GM19239 (cell line): ENCODE measurements at regions not wholly inside any gene's neighbourhood (a gene's known extent, or its start where the extent isn't known, plus 50 kb on each side); places are given as distances from the start of the nearest gene placed in this dataset.
A peak's percentile ranks its signal among the peaks of the same experiment; 100 is the strongest.
"Not testable (repeated sequence)": the region's sequence is repeated elsewhere in the genome, so short reads cannot be mapped to it uniquely, and the experiment has no call there.

Source experiments
- DNase-seq: peaks from one replicate; pipeline ENCODE4 v3.0.0; 2011; ENCODE audit warnings: low spot score; ENCODE audit not compliant: insufficient read length
- FAIRE-seq: peaks from 2 replicates; lab custom pipeline; 2011; peaks lifted over from hg19 to GRCh38; lab: Jason Lieb, UNC

DNA sequence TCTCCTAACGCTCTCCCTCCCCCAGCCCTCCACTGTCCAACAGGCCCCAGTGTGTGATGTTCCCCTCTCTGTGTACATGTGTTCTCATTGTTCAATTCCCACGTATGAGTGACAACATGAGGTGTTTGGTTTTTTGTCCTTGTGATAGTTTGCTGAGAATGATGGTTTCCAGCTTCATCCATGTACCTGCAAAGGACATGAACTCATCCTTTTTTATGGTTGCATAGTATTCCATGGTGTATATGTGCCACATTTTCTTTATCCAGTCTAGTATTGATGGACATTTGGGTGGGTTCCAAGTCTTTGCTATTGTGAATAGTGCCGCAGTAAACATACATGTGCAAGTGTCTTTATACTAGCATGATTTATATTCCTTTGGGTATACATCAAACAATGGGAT is 347.4 kb downstream of the MAGEE1 start:
- FAIRE-seq, result not testable (repeated sequence)

DNA sequence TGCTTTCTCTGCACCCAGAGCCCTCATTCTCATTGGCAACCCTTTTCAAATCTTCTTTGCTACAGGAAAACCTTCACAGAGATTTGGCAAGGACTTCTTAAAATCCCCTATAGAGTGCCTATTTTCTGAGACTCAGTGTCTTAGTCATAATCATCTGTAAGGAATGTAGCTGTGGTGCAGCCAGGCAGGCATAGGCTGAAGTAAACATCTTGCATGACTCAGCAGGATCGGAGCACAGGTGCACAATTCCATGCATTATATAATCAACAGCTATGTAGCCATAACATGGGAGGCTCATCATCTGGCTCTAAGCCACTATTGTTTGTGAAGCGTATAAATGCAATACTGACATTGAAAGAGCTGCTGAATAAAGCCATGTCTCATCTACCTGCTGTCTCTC is 368.8 kb downstream of the MAGEE1 start:
- no peak for DNase-seq
- no peak for FAIRE-seq

More for the DNA sequence above, 347.4 kb downstream of the MAGEE1 start:
- not testable (repeated sequence) for DNase-seq

DNA sequence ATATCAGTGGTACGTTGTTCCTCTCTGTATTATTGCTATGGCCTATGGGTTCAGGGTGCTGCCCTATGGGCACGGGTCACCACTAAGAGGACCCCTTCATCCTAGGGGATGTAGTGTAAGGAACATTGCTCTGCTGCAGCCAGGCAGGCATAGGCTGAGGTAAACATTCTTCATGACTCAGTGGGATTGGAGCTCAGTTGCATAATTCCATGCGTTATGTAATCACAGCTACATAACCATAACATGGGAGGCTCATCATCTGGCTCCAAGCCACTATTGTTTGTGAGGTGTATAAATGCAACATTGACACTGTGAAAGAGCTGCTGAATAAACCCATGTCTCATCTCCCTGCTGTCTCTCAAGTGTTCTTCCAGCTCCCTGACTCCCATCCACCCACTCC is 375.2 kb downstream of the MAGEE1 start:
- FAIRE-seq, result no peak
- DNase-seq, result no peak

DNA sequence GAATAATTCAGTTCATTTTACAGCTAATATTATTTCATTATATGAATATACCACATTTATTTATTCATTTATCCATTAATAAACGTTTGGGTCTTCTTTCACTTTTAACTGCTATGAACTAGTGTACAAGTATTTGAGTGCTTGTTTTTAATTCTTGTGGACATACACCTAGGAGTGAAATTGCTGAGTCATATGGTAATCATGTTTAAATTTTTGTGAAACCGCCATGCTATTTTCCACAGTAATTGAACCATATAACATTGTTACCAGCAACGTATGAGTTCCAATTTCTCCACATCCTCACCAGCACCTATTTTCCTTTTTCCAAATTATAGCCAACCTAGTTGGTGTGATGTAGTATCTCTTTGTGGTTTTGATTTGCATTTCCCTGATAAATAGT is 388.2 kb downstream of the MAGEE1 start:
- DNase-seq (no peak), FAIRE-seq (no peak)

DNA sequence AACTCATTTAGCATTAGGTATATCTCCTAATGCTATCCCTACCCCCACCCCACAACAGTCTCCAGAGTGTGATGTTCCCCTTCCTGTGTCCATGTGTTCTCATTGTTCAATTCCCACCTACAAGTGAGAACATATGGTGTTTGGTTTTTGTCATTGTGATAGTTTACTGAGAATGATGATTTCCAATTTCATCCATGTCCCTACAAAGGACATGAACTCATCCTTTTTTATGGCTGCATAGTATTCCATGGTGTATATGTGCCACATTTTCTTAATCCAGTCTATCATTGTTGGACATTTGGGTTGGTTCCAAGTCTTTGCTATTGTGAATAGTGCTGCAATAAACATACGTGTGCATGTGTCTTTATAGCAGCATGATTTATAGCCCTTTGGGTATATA is 389.8 kb downstream of the MAGEE1 start:
- not testable (repeated sequence) for FAIRE-seq, DNase-seq

DNA sequence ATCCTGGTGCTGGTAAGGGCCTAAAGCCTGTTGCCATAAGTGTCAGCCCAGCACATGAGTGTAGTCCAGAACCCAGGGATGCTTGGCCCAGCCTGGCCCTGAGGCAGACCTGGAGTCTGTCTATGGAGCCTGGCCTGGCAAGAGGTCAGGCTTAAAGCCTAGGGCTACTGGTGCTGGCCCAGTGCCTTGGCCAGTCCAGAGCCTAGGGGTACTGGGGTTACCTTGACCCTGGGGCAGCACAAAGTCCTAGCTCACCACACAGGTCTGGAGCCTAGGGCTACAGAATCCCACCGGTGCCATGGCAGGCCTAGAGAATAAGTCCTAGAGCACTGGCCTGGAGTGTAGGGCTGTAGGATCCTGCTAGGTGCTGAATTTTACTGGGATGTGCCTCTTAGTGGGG is 393.8 kb downstream of the MAGEE1 start:
- DNase-seq (no peak), FAIRE-seq (no peak)

DNA sequence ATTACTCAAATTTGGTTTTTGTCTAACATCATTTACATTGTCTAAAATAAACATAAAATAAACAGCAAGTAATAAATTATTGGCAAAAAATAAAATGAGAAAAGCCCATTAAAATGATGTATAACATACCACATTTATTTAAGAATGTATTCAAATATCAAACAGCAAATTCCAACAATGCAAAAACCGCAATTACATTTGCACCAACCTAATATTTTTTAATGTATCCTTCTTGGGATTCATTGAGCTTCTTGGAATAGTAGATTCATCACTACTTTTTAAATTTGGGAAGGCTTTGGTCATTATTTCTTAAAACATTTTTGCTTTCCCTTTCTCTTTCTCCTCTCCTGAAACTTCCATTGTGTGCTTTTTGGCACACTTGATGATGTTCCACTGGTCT is 400.2 kb downstream of the MAGEE1 start:
- FAIRE-seq, result no peak

DNA sequence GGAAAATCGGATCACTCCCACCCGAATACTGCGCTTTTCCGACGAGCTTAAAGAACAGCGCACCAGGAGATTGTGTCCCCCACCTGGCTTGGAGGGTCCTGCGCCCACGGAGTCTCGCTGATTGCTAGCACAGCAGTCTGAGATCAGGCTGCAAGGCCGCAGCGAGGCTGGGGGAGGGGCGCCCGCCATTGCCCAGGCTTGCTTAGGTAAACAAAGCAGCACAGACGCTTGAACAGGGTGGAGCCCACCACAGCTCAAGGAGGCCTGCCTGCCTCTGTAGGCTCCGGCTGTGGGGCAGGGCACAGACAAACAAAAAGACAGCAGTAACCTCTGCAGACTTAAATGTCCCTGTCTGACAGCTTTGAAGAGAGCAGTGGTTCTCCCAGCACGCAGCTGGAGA is 413.4 kb downstream of the MAGEE1 start:
- not testable (repeated sequence) for FAIRE-seq, DNase-seq

More for the DNA sequence above, 400.2 kb downstream of the MAGEE1 start:
- no peak for DNase-seq

DNA sequence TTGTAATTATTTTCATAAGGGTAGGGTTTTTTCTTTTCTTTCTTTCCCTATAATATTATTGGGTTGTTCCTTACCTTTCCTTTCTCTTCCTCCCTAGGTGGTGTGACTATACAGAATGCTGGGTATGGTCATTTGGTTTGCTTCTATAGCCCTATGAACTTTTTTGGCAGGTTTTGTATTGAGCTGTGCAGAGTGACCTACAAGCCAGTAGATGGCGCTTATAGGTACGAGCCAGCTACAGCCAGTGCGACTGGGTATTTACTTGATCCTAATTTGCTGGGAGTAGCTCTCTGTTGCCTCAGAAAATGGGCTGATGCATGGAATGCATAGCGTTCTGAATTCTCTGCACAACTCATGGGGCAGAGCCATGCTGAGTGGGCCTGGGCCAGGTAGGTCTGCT is 423.3 kb downstream of the MAGEE1 start:
- FAIRE-seq (no peak), DNase-seq (no peak)

DNA sequence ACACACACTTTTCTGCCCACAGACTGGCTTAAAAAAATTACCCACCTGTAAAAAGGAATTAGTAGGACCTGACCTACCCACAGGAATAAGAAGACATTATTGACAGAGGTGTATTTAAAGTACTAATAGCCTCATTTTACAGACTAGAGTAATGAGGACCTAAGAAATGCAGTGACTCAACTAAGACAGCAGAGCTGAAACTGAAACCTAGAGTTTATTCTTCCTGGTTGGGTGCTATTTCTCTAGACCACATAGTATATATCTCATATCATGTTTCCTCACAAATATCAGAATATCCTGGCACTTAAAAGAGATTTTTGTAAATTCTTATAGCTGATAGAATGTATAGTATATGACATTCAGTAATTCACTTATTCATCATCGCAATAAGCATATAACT is 435.0 kb downstream of the MAGEE1 start:
- no peak for FAIRE-seq
- DNase-seq, result no peak

DNA sequence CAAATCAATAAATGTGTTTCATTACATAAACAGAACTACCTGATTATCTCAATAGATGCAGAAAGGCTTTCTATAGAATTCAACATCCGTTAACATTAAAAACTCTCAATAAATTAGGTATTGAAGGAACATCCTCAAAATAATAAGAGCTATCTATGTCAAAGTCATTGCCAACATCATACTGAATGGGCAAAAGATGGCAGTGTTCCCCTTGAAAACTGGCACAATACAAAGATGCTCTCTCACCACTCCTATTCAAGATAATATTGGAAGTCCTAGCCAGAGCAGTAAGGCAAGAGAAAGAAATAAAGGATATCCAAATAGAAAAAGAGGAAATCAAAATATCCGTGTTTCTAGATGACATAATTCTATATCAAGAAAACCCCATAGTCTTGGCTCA is 466.4 kb downstream of the MAGEE1 start:
- DNase-seq, result no peak

DNA sequence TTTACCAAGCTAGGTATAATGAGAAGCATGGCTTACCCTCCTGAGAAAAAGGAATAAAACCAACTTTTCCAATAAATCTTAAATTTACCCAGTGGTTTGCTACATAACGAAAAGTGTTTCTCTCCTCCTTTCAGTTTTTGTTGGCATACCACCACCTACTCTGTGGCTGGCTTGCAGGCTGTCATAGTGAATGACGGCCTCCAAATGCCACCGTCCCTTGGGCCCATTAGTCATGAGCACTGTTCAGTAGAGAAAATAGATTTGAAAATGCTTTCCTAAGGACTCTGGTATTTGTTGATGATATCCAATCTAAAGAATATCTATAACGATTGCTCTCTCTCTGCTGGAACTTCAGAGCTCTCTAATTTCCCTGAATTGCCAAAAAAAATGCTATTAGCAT is 488.3 kb downstream of the MAGEE1 start:
- DNase-seq (no peak), FAIRE-seq (no peak)

More for the DNA sequence above, 466.4 kb downstream of the MAGEE1 start:
- no peak for FAIRE-seq

DNA sequence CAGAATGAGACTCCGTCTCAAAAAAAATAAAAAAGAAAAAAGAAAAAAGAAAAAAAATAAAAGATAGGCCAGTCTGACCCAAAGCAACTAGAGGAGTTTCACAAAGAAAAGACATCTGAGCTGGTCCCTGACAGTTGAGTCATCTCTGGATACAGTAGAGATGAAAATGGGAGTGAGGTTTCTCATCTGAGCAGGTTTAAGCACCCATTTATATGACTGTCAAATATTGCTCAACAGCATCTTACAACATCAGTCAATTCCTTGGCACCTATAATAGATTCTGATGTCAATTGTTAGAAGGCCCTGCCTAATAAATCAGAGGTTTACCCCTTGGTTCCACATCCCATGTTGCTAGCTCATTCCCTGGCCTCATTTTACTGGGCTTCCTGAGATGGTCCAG is 490.5 kb downstream of the MAGEE1 start:
- no peak for DNase-seq
- FAIRE-seq, result no peak

DNA sequence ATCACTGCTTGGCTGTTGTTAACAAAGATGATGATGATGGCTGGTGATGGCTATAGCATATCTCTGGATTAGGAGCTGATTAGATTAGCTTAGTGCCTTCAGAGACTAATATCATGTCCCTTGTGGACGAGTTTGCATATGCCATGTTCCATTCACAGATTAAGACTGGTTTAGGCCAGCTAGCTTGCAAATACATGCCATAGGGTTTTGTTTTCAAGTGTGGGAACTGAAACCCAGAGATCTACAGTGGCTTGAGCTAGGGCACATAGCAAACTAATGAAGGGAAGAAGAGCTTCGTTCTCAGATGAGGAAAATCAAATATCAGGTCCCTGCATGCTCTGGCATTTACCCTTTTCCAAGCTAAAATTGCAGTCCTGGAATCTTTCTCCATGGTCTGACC is 492.3 kb downstream of the MAGEE1 start:
- no peak for FAIRE-seq

DNA sequence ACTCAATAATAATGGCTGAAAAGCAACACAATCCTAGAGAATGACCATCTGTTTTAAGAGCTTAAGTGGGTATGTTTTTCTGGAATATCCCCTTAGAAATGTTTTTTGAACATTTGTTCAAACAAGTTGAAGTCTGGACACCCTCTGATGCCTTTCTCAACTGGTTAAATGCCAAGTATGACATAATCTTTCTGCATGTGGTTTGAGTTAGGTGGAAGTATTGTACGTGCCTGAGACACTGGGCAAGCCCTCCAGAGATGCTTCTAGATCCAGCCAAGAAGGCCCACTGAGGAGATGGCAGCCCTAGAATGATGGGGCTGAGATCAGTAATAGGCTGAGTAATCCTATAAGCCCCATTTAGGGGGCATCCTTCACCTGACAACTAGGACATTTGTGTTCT is 493.1 kb downstream of the MAGEE1 start:
- FAIRE-seq (no peak), DNase-seq (no peak)

More for the DNA sequence above, 492.3 kb downstream of the MAGEE1 start:
- DNase-seq, result no peak

DNA sequence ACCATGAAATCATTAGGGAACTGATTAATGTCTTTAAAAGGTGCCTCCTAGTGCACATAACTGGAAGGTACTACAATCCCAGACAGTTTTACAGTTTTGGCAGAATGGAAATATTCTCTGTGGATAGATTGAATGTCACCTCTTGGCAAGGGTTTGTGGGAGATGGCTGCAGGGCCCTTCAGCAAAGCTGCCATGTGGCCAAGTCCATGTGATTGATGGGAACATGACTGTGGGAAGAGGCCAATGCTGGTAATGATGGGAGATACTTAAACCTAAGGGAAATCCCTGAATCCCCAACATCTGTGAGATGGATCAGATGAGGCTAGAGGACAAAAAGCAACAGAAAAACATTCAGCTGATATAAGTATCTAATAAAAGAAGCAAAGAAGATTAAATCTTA is 493.7 kb downstream of the MAGEE1 start:
- FAIRE-seq (no peak), DNase-seq (no peak)

DNA sequence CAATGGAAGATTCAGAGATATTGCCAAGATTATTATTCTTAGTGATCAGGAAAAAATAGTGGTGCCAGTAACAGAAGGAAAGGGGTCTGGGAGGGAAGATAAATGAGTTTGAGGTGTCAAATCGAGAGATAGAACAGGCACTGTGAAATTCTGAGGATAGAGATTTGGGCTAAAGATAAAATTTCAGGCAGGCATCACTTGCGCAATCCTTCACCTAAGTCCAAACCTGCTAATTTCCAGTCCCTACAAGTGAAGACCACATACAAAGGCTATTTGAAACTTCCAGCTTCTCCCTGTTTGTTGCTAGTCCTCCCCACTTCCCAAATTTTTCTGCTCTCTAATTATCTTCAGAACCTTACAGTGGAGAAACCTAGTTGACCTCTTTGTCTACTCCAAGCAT is 494.6 kb downstream of the MAGEE1 start:
- DNase-seq (no peak), FAIRE-seq (no peak)

DNA sequence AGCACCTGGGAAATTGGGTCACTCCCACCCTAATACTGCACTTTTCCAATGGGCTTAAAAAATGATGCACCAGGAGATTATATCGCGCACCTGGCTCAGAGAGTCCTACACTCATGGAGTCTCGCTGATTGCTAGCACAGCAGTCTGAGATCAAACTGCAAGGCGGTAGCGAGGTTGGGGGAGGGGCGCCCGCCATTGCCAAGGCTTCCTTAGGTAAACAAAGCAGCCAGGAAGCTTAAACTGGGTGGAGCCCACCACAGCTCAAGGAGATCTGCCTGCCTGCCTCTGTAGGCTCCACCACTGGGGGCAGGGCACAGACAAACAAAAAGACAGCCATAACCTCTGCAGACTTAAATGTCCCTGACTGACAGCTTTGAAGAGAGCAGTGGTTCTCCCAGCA is 497.1 kb downstream of the MAGEE1 start:
- not testable (repeated sequence) for FAIRE-seq, DNase-seq

DNA sequence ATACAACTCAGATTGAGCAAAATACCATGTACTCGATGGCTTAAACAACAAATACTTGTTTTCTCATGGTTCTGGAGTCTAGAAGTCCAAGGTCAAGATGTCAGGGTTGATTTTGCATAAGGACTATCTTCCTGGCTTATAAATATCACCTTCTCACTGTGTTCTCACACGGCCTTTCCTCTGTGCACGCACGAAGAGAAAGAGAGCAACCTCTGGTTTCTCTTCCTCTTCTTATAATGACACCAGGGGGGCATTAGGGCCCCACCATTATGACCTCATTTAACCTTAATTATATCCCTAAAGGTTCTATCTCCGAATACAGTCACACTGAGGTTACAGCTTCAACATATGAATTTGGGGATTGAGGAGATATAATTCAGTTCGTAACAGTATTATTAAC is 504.0 kb downstream of the MAGEE1 start:
- DNase-seq, result no peak
- peak; percentile 33 for FAIRE-seq

DNA sequence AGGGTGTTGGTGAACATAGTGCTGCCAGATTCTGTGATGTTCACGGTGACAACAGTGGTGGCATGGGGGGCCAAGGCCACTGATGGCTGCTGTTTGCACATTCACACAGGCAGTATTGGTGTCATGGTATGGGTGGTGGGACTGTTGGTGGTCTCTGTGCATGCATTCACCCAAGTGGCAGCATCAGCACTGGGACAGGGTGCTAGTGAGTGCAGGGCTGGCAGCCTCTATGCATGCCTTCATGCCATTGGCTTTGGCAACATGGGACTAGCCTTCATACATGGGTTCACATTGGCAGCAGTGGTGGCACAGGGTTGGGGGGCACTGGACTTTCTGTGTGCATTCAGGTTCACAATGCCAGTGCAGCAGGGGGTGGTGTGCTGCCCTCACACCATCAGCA is 489.7 kb upstream of the FGF16 start:
- DNase-seq (no peak), FAIRE-seq (no peak)

DNA sequence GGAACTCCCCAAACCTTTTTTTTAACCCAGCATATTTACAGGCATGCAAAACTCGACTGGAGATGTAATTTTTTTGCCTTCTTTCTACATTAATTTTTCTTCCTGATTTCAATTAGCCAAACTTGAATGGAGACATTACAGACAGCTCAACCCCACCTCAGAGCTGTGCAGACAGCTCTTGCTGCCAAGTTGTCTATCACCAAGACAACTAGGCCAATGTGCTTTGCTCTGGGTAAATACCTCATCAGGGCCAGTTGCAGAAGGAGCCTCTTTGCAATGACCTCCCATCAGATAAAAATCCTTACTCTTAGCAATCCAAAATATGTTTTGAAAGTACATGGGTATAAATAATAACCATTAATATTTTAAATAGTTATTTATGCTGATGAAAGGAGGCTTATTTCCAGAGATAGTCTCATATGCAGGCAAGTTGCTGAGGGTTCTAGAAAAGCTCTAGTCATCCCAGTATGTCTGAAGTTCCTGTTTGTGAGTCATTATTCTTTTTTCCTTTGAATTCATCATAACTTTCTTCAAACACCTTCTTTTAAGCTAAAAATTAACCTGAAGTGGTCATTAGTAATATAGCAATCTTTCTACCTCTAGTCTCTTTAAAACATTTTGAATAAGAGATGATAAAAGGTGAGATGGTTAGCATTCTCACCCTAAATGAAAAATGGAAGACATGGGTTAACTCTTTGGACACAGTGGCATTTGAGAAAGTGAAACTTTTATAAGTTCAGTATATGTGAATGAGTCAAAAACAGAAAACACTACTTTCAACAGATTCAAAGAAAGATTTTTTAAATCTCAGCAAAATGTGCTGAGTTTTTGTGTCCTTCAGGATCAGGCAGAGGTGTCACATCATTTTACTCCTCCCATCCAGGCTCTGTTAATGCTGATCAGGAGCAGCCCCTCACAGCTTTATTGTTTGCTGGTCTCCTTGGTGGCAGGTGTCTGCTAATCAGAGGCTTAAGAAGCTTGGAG is 475.5 kb upstream of the FGF16 start:
- peak; percentile 58 for FAIRE-seq

DNA sequence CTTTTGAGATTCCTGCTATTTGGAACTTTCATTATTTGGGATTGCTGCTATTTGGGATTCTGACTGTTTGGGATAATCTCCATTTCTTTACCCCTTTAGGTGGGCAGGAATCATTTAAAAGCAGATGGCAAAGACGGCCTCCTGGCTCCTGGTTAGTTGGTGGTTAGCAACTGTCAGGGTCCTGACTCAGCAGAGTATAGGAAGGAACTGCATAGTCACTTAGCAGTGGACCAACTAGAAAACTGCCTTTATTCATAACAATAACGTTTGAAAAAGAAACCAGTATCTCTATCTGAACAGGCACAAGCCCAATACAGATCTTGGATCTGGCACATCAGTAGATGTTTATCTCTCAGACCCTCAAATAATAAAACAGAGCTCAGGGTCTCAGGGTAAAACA is 469.7 kb upstream of the FGF16 start:
- FAIRE-seq (no peak), DNase-seq (no peak)

More for the DNA sequence above, 475.5 kb upstream of the FGF16 start:
- no peak for DNase-seq
